ENCODE measurements at regions not wholly inside any gene's neighbourhood (a gene's known extent, or its start where the extent isn't known, plus 50 kb on each side); places are given as distances from the start of the nearest gene placed in this dataset.

DNA sequence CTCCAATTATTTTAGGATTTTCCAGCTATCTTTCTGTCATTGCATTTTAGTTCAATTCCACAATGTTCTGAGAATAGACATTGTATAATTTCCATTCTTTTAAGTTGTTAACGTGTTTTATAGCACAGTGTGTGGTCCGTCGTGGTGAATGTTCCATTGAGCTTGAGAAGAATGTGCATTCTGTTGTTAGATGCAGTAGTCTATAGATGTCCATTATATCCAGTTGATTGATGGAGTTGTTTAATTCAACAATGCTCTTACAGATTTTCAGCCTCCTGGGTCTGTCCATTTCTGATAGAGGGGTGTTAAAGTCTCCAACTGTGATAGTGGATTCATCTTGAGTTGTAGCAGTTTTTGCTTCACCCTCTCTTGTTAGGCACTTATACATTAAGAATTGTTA, 1587.7 kb upstream of the NUDT12 start:
- no peaks in the 10 kb centered on the region for H3K9me3 ChIP-seq (ENCODE audit: low read length)
- no peak overlapping the region for H3K9ac ChIP-seq (ENCODE audit: low read length)
- no peak for TF ChIP-seq EZH2 (IDR thresholded peaks at IDR 0.05; ENCODE audit: borderline replicate concordance, low read length)
- TF ChIP-seq, protein P1, sequence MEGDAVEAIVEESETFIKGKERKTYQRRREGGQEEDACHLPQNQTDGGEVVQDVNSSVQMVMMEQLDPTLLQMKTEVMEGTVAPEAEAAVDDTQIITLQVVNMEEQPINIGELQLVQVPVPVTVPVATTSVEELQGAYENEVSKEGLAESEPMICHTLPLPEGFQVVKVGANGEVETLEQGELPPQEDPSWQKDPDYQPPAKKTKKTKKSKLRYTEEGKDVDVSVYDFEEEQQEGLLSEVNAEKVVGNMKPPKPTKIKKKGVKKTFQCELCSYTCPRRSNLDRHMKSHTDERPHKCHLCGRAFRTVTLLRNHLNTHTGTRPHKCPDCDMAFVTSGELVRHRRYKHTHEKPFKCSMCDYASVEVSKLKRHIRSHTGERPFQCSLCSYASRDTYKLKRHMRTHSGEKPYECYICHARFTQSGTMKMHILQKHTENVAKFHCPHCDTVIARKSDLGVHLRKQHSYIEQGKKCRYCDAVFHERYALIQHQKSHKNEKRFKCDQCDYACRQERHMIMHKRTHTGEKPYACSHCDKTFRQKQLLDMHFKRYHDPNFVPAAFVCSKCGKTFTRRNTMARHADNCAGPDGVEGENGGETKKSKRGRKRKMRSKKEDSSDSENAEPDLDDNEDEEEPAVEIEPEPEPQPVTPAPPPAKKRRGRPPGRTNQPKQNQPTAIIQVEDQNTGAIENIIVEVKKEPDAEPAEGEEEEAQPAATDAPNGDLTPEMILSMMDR (IDR thresholded peaks at IDR 0.05; ENCODE audit: low read length), result no peak
- H3F3A ChIP-seq (ENCODE audit: insufficient read depth, low read length), result no peaks in the 10 kb centered on the region
- no peaks in the 10 kb centered on the region for H4K20me1 ChIP-seq (ENCODE audit: insufficient read depth, low read length)
- H3K4me1 ChIP-seq (ENCODE audit: insufficient read depth, low read length, severe bottlenecking), result no peaks in the 10 kb centered on the region
- no peaks in the 10 kb centered on the region for H3K36me3 ChIP-seq (ENCODE audit: insufficient read depth, low read length)
- no peak overlapping the region for H3K27ac ChIP-seq (ENCODE audit: low read depth, low read length, poor library complexity, severe bottlenecking)
- no peak overlapping the region for H3K4me2 ChIP-seq (ENCODE audit: low read length)
- H2AFZ ChIP-seq (ENCODE audit: low read length), result no peak overlapping the region
- no peaks in the 10 kb centered on the region for H3K27me3 ChIP-seq (ENCODE audit: insufficient read depth, low read length)
- no peak overlapping the region for H3K4me3 ChIP-seq (ENCODE audit: low read depth, low read length, poor library complexity, severe bottlenecking)
- H3K9me2 ChIP-seq (ENCODE audit: low read depth, low read length), result no peaks in the 10 kb centered on the region
- H3K79me2 ChIP-seq (ENCODE audit: insufficient read depth, low read length), result no peaks in the 10 kb centered on the region

DNA sequence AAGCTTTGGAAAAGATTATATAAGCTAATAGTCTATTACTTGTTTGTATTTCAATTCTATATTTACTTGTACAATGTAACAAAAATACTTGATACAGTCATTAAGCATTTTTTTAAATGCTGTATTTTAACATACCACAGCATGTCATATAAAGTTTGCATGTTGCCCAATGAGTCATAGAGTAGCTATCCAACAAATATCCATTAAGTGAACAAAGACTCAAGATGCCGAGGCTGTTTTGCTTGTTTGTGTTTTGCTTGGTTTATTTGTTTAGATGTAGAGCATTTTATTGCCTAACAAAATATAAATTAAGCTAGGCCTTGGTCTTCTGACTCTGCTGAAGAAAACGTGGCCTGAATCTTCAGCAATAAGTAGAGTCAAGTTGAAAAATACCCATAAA, 1584.3 kb upstream of the NUDT12 start:
- H3K9ac ChIP-seq (ENCODE audit: low read length), result no peak overlapping the region
- no peaks in the 10 kb centered on the region for H3K9me3 ChIP-seq (ENCODE audit: low read length)
- no peak overlapping the region for H3K27ac ChIP-seq (ENCODE audit: low read depth, low read length, poor library complexity, severe bottlenecking)
- no peaks in the 10 kb centered on the region for H3K79me2 ChIP-seq (ENCODE audit: insufficient read depth, low read length)
- no peaks in the 10 kb centered on the region for H3K4me1 ChIP-seq (ENCODE audit: insufficient read depth, low read length, severe bottlenecking)
- TF ChIP-seq, protein P1 (IDR thresholded peaks at IDR 0.05; ENCODE audit: low read length), result no peak
- TF ChIP-seq EZH2 (IDR thresholded peaks at IDR 0.05; ENCODE audit: borderline replicate concordance, low read length), result no peak
- no peaks in the 10 kb centered on the region for H3K27me3 ChIP-seq (ENCODE audit: insufficient read depth, low read length)
- no peaks in the 10 kb centered on the region for H3K36me3 ChIP-seq (ENCODE audit: insufficient read depth, low read length)
- H2AFZ ChIP-seq (ENCODE audit: low read length), result no peak overlapping the region
- H4K20me1 ChIP-seq (ENCODE audit: insufficient read depth, low read length), result no peaks in the 10 kb centered on the region
- no peak overlapping the region for H3K4me2 ChIP-seq (ENCODE audit: low read length)
- no peaks in the 10 kb centered on the region for H3F3A ChIP-seq (ENCODE audit: insufficient read depth, low read length)
- H3K9me2 ChIP-seq (ENCODE audit: low read depth, low read length), result no peaks in the 10 kb centered on the region
- H3K4me3 ChIP-seq (ENCODE audit: low read depth, low read length, poor library complexity, severe bottlenecking), result no peak overlapping the region

DNA sequence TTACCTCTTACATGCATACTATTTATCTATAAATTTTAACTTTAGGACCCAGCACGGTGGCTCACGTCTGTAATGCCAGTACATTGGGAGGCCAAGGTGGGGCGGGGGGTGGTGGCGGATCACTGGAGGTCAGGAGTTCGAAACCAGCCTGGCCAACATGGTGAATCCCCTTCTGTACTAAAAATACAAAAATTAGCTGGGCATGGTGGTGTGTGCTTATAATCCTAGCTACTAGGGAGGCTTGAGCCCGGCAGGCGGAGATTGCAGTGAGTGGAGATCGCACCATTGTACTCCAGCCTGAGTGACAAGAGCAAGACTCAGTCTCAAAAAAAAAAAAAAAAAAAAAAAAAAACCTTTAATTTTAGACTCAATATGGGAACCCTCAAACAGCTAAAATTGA, 1582.6 kb upstream of the NUDT12 start:
- H3K4me2 ChIP-seq (ENCODE audit: low read length), result no peak overlapping the region
- no peak overlapping the region for H3K9ac ChIP-seq (ENCODE audit: low read length)
- H3K79me2 ChIP-seq (ENCODE audit: insufficient read depth, low read length), result no peaks in the 10 kb centered on the region
- H3K4me3 ChIP-seq (ENCODE audit: low read depth, low read length, poor library complexity, severe bottlenecking), result no peak overlapping the region
- no peaks in the 10 kb centered on the region for H3K9me2 ChIP-seq (ENCODE audit: low read depth, low read length)
- no peaks in the 10 kb centered on the region for H3F3A ChIP-seq (ENCODE audit: insufficient read depth, low read length)
- no peaks in the 10 kb centered on the region for H3K36me3 ChIP-seq (ENCODE audit: insufficient read depth, low read length)
- no peaks in the 10 kb centered on the region for H3K27me3 ChIP-seq (ENCODE audit: insufficient read depth, low read length)
- H3K4me1 ChIP-seq (ENCODE audit: insufficient read depth, low read length, severe bottlenecking), result no peaks in the 10 kb centered on the region
- no peak overlapping the region for H3K27ac ChIP-seq (ENCODE audit: low read depth, low read length, poor library complexity, severe bottlenecking)
- H2AFZ ChIP-seq (ENCODE audit: low read length), result no peak overlapping the region
- no peaks in the 10 kb centered on the region for H3K9me3 ChIP-seq (ENCODE audit: low read length)
- TF ChIP-seq, protein P1 (IDR thresholded peaks at IDR 0.05; ENCODE audit: low read length), result no peak
- no peak for TF ChIP-seq EZH2 (IDR thresholded peaks at IDR 0.05; ENCODE audit: borderline replicate concordance, low read length)
- H4K20me1 ChIP-seq (ENCODE audit: insufficient read depth, low read length), result no peaks in the 10 kb centered on the region
